ENCODE measurements at regions not wholly inside any gene's neighbourhood (a gene's known extent, or its start where the extent isn't known, plus 50 kb on each side); places are given as distances from the start of the nearest gene placed in this dataset.

DNA sequence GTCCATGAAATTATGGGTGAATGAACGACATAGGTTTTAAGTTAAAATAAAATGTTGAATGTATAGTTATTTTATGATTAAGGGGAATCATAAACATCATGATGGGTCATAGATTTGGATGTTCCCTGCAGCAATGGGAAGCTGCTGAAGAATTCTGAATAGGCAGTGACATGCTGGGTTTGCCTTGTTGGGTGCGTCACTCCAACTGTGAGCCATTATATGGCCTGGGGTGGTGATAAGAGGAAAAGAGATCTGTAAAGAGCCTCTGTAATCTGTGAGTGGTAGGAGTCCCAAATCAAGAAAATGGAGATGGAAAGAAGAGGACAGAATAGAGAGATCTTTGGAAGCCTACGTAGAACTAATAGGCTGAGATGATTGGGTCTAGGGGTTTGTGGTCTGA lies 58.1 kb upstream of the GPR26 start:
- DNase-seq (ENCODE audit: low read depth), result no peak

DNA sequence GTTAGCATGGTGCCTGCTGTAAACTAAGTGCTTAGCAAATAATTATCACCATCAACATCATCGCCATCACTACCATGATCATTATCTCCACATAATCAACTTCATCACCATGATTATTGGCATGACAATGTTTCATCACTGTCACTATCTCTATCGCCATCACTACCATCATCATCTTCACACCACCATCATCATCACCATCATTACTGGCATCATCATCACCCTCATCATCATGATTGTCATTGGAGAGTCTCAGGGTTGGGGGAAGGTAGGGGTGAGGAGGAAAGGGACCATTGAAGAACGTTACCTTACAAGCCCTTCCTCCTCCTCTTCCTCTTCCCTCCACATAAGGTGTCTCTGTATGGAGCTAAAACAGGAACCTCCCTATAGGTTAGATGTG lies 54.9 kb upstream of the GPR26 start:
- DNase-seq (ENCODE audit: low read depth), result no peak

DNA sequence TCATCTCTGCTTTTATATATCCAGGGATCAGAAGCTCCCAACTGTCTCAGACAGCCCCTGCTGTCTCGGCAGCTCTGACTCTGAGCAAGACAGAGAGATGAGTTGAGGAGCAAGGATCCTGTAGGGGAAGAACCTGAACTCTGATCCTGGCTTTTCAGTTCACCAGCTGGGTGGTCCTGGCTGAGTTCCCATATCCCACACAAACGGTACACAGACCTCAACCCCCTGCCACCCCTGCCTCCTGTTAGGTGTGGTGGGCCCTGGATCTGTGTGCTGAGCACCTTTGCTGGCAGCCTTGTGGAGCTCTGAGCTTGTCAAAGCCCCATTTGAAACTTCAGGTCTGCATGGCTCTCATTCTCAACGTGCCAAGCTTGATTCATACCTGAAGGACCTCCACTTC lies 54.3 kb upstream of the GPR26 start:
- no peak for DNase-seq (ENCODE audit: low read depth)

DNA sequence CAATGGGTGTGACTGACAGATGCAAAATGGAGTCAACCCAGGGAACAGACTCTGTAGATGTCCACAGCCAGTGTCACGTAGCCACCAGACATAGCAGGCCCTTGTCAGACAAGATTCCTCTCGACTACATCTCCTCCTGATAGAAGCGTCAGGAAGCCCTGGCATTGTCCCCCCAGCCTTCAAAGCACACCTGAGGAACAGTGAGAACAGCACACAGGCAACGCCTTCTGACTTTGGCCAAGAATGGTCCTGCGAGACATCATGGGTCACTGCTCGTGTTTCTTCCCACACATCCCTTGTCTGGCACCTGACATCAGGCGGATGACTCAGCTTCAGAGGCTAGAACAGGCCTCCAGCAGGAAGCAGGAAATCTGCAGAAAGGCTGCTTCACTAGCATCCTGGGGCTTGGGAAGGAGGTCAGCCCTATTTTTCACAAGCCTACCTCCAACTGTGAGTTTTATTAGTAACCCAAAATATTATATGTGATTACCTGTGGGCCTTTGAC lies 52.8 kb upstream of the GPR26 start:
- DNase-seq (ENCODE audit: low read depth), result no peak

DNA sequence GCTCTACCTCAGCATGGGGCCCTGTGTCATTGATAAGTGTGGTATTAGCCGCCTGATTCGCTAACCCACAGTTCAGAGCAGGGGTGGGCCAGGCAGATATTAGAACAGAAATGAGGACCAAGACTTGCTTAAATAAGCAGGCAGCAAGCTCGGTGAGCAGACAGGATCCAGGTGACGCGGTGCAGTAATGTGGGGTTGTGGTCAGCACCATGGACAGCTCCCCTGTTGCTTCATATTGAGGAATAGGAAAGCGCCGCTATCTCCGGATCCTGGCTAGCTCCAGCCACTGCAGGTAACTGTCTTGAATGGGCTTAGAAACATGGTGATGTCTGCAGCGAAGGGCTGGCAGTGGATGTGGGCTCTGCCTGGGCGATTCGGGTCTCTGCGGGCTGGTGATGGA lies 51.3 kb upstream of the GPR26 start:
- DNase-seq (ENCODE audit: low read depth), result no peak
